SU-DHL-6 (cell line): ENCODE measurements at regions not wholly inside any gene's neighbourhood (a gene's known extent, or its start where the extent isn't known, plus 50 kb on each side); places are given as distances from the start of the nearest gene placed in this dataset.

ENCODE experiments used
- H2AFZ ChIP-seq: fragments of 200-600 bp; sonication (generic); 2 replicates; pipeline ENCODE4 v1.6.1; 2014; ENCODE audit warnings: low read depth, mild to moderate bottlenecking, moderate library complexity, mixed read lengths, antibody characterized with exemption, low read length; ENCODE audit not compliant: severe bottlenecking
- H3F3A ChIP-seq: fragments of 200-600 bp; shearing (Covaris generic); 2 replicates; pipeline ENCODE4 v1.6.0; 2016; ENCODE audit warnings: antibody characterized with exemption, mild to moderate bottlenecking; ENCODE audit not compliant: insufficient read depth
- H3K27ac ChIP-seq: fragments of 200-600 bp; sonication (generic); 2 replicates; pipeline ENCODE4 v1.5.1; 2016; ENCODE audit warnings: low read depth, mild to moderate bottlenecking, low read length, moderate library complexity, mixed read lengths
- H3K27me3 ChIP-seq: fragments of 200-600 bp; sonication (generic), shearing (Covaris generic); 2 replicates; pipeline ENCODE4 v1.6.0; 2014; ENCODE audit warnings: mild to moderate bottlenecking, low read length
- H3K36me3 ChIP-seq: fragments of 200-600 bp; sonication (generic); 2 replicates; pipeline ENCODE4 v1.6.1; 2014; ENCODE audit warnings: mild to moderate bottlenecking, low read length, mixed read lengths
- H3K4me2 ChIP-seq: fragments of 300-600, 200-600 bp; shearing (Covaris generic), sonication (generic); 2 replicates; pipeline ENCODE4 v1.6.0; 2014; ENCODE audit warnings: low read length, low read depth, mild to moderate bottlenecking; ENCODE audit not compliant: poor library complexity, severe bottlenecking
- H3K4me3 ChIP-seq: fragments of 200-600 bp; sonication (generic); 2 replicates; pipeline ENCODE4 v1.5.1; 2014; ENCODE audit warnings: antibody characterized with exemption, low read length, mild to moderate bottlenecking, mixed read lengths; ENCODE audit not compliant: insufficient read depth, poor library complexity, severe bottlenecking
- H3K79me2 ChIP-seq: fragments of 200-600 bp; sonication (generic); 2 replicates; pipeline ENCODE4 v1.6.1; 2014; ENCODE audit warnings: mild to moderate bottlenecking, low read length, moderate library complexity; ENCODE audit not compliant: insufficient read depth
- H3K9ac ChIP-seq: fragments of 200-600 bp; sonication (generic); 2 replicates; pipeline ENCODE4 v1.7.0; 2014; ENCODE audit warnings: mild to moderate bottlenecking, low read length
- H3K9me2 ChIP-seq: fragments of 200-600 bp; sonication (generic); replicated peaks from 2 replicates; pipeline ENCODE4 v1.6.1; 2014; ENCODE audit warnings: low read length; ENCODE audit not compliant: insufficient read depth
- H3K9me3 ChIP-seq: fragments of 200-600 bp; sonication (generic); 2 replicates; pipeline ENCODE4 v1.6.1; 2014; ENCODE audit warnings: low read length, mixed read lengths; ENCODE audit not compliant: insufficient read depth
- H4K20me1 ChIP-seq: fragments of 200-600 bp; sonication (generic); 2 replicates; pipeline ENCODE4 v1.6.1; 2014; ENCODE audit warnings: low read depth, mild to moderate bottlenecking, antibody characterized with exemption, low read length, moderate library complexity, mixed read lengths
- EZH2phosphoT487 ChIP-seq: fragments of 200-600 bp; sonication (generic), shearing (Covaris generic); conservative IDR thresholded peaks from 2 replicates; pipeline ENCODE4 v1.6.1; 2018; ENCODE audit warnings: mild to moderate bottlenecking, antibody characterized with exemption, low read length, moderate library complexity, mixed read lengths
- TF ChIP-seq, protein P1 (sequence below): fragments of 200-600 bp; sonication (generic); IDR thresholded peaks from one replicate; pipeline ENCODE4 v1.5.1; 2017; ENCODE audit warnings: antibody characterized with exemption, mild to moderate bottlenecking, low read length, moderate library complexity; ENCODE audit not compliant: insufficient read depth, poor library complexity, severe bottlenecking

GRCh38 chr16:48903039-48903438 lies 293.1 kb upstream of the N4BP1 start:
- H3K36me3 ChIP-seq = no peaks in the 10 kb centered on the region
- peak overlapping the region; percentile 6 for H3K4me3 ChIP-seq
- peak overlapping the region; percentile 68 for H3K9ac ChIP-seq
- H3K4me2 ChIP-seq = peak overlapping the region; percentile 91
- no peak overlapping the region for H2AFZ ChIP-seq
- H3F3A ChIP-seq = peaks cover 39% of the 10 kb centered on the region
- TF ChIP-seq, protein P1, sequence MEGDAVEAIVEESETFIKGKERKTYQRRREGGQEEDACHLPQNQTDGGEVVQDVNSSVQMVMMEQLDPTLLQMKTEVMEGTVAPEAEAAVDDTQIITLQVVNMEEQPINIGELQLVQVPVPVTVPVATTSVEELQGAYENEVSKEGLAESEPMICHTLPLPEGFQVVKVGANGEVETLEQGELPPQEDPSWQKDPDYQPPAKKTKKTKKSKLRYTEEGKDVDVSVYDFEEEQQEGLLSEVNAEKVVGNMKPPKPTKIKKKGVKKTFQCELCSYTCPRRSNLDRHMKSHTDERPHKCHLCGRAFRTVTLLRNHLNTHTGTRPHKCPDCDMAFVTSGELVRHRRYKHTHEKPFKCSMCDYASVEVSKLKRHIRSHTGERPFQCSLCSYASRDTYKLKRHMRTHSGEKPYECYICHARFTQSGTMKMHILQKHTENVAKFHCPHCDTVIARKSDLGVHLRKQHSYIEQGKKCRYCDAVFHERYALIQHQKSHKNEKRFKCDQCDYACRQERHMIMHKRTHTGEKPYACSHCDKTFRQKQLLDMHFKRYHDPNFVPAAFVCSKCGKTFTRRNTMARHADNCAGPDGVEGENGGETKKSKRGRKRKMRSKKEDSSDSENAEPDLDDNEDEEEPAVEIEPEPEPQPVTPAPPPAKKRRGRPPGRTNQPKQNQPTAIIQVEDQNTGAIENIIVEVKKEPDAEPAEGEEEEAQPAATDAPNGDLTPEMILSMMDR = no peak
- no peak for TF ChIP-seq EZH2phosphoT487
- H3K27ac ChIP-seq = peak overlapping the region; percentile 99
- H3K9me2 ChIP-seq = no peaks in the 10 kb centered on the region
- no peaks in the 10 kb centered on the region for H4K20me1 ChIP-seq
- H3K27me3 ChIP-seq = no peaks in the 10 kb centered on the region
- no peaks in the 10 kb centered on the region for H3K9me3 ChIP-seq
- H3K79me2 ChIP-seq = no peaks in the 10 kb centered on the region

DNA sequence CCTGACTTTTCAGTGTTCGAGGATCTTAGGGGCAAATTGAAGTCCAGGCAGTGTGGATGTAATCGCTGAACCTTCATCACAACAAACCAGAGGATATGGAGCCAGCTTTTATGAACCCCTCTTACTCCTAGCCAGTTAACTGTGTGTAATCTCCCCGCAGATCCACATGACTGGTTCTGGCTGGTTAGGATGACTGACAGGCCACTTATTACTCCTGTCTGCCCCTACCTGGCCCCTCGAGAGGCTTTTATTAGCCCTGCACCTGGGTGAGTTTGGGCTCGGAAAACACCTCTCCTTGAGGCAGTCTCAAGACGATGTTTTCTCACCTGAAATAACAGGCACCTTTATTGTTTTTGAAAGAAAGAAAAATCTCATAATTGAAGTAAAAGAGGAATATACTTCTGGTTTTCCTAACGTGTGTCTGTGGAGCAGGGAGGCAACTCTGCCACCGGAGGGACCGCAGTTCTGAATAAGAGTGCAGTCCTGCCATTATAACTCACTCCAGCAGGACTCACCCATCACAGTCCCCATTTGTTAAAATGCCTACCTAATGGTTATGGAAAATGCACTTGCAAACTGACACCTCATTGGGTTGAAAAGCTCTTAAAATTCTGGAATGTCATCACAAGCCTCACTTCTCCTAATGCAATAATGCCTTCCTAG lies 291.9 kb upstream of the N4BP1 start:
- no peaks in the 10 kb centered on the region for H3K79me2 ChIP-seq
- no peaks in the 10 kb centered on the region for H4K20me1 ChIP-seq
- H3K9me3 ChIP-seq = no peaks in the 10 kb centered on the region
- peak overlapping the region; percentile 99 for H3K27ac ChIP-seq
- peak overlapping the region; percentile 68 for H3K9ac ChIP-seq
- H3K9me2 ChIP-seq = no peaks in the 10 kb centered on the region
- H3K36me3 ChIP-seq = no peaks in the 10 kb centered on the region
- TF ChIP-seq, protein P1 = no peak
- TF ChIP-seq EZH2phosphoT487 = no peak
- peak overlapping the region; percentile 34 for H3K4me3 ChIP-seq
- H3K4me2 ChIP-seq = peak overlapping the region; percentile 91
- H3F3A ChIP-seq = peaks cover 39% of the 10 kb centered on the region
- no peak overlapping the region for H2AFZ ChIP-seq
- H3K27me3 ChIP-seq = no peaks in the 10 kb centered on the region

- H3K79me2 ChIP-seq = no peaks in the 10 kb centered on the region
- H3K4me2 ChIP-seq = peak overlapping the region; percentile 6
- peak overlapping the region; percentile 99 for H3K27ac ChIP-seq
- H3F3A ChIP-seq = peaks cover 39% of the 10 kb centered on the region
- no peaks in the 10 kb centered on the region for H3K9me3 ChIP-seq
- H2AFZ ChIP-seq = no peak overlapping the region
- TF ChIP-seq EZH2phosphoT487 = no peak
- TF ChIP-seq, protein P1 = no peak
- H3K4me3 ChIP-seq = no peak overlapping the region
- no peaks in the 10 kb centered on the region for H3K27me3 ChIP-seq
- H3K9me2 ChIP-seq = no peaks in the 10 kb centered on the region
- H3K36me3 ChIP-seq = no peaks in the 10 kb centered on the region
- no peaks in the 10 kb centered on the region for H4K20me1 ChIP-seq
- peak overlapping the region; percentile 20 for H3K9ac ChIP-seq
These were observed 289.5 kb upstream of the N4BP1 start for GRCh38 chr16:48899500-48899899.
